ENCODE measurements at regions not wholly inside any gene's neighbourhood (a gene's known extent, or its start where the extent isn't known, plus 50 kb on each side); places are given as distances from the start of the nearest gene placed in this dataset.

DNA sequence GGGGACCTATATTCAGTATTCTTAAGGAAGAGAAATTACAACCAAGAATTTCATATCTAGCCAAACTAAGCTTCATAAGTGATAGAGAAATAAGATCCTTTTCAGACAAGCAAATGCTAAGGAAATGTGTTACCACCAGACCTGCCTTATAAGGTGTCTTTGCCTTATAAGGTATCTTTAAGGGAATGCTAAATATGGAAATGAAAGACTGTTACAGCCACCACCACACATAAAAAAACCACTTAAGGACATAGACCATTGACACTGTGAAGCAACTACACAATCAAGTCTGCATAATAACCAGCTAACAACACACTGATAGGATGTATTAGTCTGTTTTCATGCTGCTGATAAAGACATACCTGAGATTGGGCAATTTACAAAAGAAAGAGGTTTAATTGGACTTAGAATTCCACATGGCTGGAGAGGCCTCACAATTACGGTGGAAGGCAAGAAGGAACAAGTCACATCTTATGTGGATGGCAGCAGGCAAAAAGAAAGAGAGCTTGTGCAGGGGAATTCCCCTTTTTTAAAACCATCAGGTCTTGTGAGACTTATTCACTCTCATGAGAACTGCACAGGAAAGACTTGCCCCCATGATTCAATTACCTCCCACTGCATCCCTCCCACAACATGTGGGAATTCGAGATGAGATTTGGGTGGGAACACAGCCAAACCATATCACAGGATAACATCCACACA is 119.2 kb upstream of the LAMA2 start:
- Histone ChIP-seq H3K9ac (ENCODE audit: low read length) (no peak overlapping the region), H3K27me3 (ENCODE audit: insufficient read depth, low read length) (no peaks in the 10 kb centered on the region), H3K36me3 (ENCODE audit: insufficient read depth, low read length) (no peaks in the 10 kb centered on the region), H2AFZ (ENCODE audit: low read depth, low read length) (no peak overlapping the region), H3K79me2 (ENCODE audit: insufficient read depth, low read length) (no peaks in the 10 kb centered on the region), H3K4me1 (ENCODE audit: insufficient read depth, low read length) (no peaks in the 10 kb centered on the region), H4K20me1 (ENCODE audit: insufficient read depth, low read length) (no peaks in the 10 kb centered on the region), H3K4me2 (ENCODE audit: low read length) (no peak overlapping the region), H3K4me3 (ENCODE audit: insufficient read depth, low read depth, low read length) (no peak overlapping the region), H3K27ac (ENCODE audit: low read depth, low read length) (no peak overlapping the region), H3K9me3 (ENCODE audit: insufficient read depth, low read depth, low read length) (peaks cover 6% of the 10 kb centered on the region)
- Mint-ChIP-seq H3K4me1 (ENCODE audit: low read depth, unreplicated experiment) (no peaks in the 10 kb centered on the region), H3K9me3 (ENCODE audit: unreplicated experiment) (peaks cover 1% of the 10 kb centered on the region), H3K36me3 (ENCODE audit: low read depth, unreplicated experiment) (no peaks in the 10 kb centered on the region), H3K27ac (ENCODE audit: unreplicated experiment) (no peak overlapping the region), H3K4me3 (ENCODE audit: unreplicated experiment) (no peak overlapping the region), H3K27me3 (ENCODE audit: low read depth, unreplicated experiment) (no peaks in the 10 kb centered on the region)
- no peak for DNase-seq (ENCODE audit: low read depth)
- TF ChIP-seq, protein P1, sequence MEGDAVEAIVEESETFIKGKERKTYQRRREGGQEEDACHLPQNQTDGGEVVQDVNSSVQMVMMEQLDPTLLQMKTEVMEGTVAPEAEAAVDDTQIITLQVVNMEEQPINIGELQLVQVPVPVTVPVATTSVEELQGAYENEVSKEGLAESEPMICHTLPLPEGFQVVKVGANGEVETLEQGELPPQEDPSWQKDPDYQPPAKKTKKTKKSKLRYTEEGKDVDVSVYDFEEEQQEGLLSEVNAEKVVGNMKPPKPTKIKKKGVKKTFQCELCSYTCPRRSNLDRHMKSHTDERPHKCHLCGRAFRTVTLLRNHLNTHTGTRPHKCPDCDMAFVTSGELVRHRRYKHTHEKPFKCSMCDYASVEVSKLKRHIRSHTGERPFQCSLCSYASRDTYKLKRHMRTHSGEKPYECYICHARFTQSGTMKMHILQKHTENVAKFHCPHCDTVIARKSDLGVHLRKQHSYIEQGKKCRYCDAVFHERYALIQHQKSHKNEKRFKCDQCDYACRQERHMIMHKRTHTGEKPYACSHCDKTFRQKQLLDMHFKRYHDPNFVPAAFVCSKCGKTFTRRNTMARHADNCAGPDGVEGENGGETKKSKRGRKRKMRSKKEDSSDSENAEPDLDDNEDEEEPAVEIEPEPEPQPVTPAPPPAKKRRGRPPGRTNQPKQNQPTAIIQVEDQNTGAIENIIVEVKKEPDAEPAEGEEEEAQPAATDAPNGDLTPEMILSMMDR (IDR thresholded peaks at IDR 0.05; ENCODE audit: insufficient read depth, low read depth, low read length): no peak
- TF ChIP-seq EZH2 (IDR thresholded peaks at IDR 0.05; ENCODE audit: insufficient read depth, low read length): no peak
- FAIRE-seq: no peak

DNA sequence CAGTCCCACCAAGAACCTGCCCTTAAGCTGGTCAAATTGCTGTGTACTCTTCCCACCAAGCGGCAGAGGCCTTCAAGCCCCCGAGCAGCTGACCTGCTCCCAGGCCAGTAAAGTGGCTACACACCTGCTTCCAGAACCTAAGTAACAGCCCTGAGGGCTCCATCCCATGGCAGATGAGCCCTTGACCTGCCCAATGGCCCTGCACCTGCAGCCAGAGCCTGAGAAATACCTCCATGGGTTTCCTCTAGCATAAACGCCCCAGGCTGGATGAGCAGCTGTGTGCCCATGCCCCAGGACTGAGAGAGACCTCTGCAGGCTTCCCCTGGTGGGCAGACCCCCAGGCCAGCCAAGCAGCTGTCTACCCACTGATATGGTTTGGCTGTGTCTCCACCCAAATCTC is 123.0 kb upstream of the LAMA2 start:
- FAIRE-seq: no peak
- Mint-ChIP-seq H3K4me1 (ENCODE audit: low read depth, unreplicated experiment) (no peaks in the 10 kb centered on the region), H3K36me3 (ENCODE audit: low read depth, unreplicated experiment) (no peaks in the 10 kb centered on the region), H3K27ac (ENCODE audit: unreplicated experiment) (no peak overlapping the region), H3K4me3 (ENCODE audit: unreplicated experiment) (no peak overlapping the region), H3K27me3 (ENCODE audit: low read depth, unreplicated experiment) (no peaks in the 10 kb centered on the region), H3K9me3 (ENCODE audit: unreplicated experiment) (no peaks in the 10 kb centered on the region)
- no peaks in the 10 kb centered on the region for H3K27me3 ChIP-seq (ENCODE audit: insufficient read depth, low read length)
- no peak overlapping the region for H2AFZ ChIP-seq (ENCODE audit: low read depth, low read length)
- H3K36me3 ChIP-seq (ENCODE audit: insufficient read depth, low read length): no peaks in the 10 kb centered on the region
- H3K9me3 ChIP-seq (ENCODE audit: insufficient read depth, low read depth, low read length): no peaks in the 10 kb centered on the region
- H3K4me3 ChIP-seq (ENCODE audit: insufficient read depth, low read depth, low read length): no peak overlapping the region
- H3K27ac ChIP-seq (ENCODE audit: low read depth, low read length): no peak overlapping the region
- H3K4me1 ChIP-seq (ENCODE audit: insufficient read depth, low read length): no peaks in the 10 kb centered on the region
- no peaks in the 10 kb centered on the region for H4K20me1 ChIP-seq (ENCODE audit: insufficient read depth, low read length)
- DNase-seq (ENCODE audit: low read depth): no peak
- TF ChIP-seq, protein P1 (IDR thresholded peaks at IDR 0.05; ENCODE audit: insufficient read depth, low read depth, low read length): no peak
- TF ChIP-seq EZH2 (IDR thresholded peaks at IDR 0.05; ENCODE audit: insufficient read depth, low read length): no peak
- no peaks in the 10 kb centered on the region for H3K79me2 ChIP-seq (ENCODE audit: insufficient read depth, low read length)
- H3K9ac ChIP-seq (ENCODE audit: low read length): no peak overlapping the region
- H3K4me2 ChIP-seq (ENCODE audit: low read length): no peak overlapping the region

DNA sequence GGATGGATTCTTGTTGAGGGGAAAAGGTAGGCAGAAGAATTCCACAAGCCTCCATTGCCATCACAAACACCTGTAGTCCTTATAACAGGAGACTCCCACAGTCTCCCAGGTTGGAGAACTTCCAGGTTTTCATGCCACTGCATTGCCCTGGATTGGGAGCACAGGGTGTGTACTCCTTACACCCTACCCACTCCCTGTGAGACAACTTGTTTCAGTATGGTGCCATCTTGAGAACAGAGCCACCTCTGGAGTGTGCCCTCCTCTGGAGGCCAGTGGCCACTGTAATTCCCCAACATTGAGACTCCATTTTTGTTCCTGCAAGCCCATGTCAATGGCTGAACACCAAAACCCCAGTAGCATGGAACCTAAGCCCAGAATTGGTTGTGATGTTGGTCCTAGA is 123.5 kb upstream of the LAMA2 start:
- no peak for TF ChIP-seq EZH2 (IDR thresholded peaks at IDR 0.05; ENCODE audit: insufficient read depth, low read length)

More for the DNA sequence above, 123.5 kb upstream of the LAMA2 start:
- no peaks in the 10 kb centered on the region for H3K4me1 ChIP-seq (ENCODE audit: insufficient read depth, low read length)
- H3K4me1 Mint-ChIP-seq (ENCODE audit: low read depth, unreplicated experiment): no peaks in the 10 kb centered on the region
- H3K36me3 ChIP-seq (ENCODE audit: insufficient read depth, low read length): no peaks in the 10 kb centered on the region
- H3K27ac ChIP-seq (ENCODE audit: low read depth, low read length): no peak overlapping the region
- H2AFZ ChIP-seq (ENCODE audit: low read depth, low read length): no peak overlapping the region
- H3K27me3 Mint-ChIP-seq (ENCODE audit: low read depth, unreplicated experiment): no peaks in the 10 kb centered on the region
- no peak overlapping the region for H3K27ac Mint-ChIP-seq (ENCODE audit: unreplicated experiment)
- no peak overlapping the region for H3K4me2 ChIP-seq (ENCODE audit: low read length)
- H3K9me3 Mint-ChIP-seq (ENCODE audit: unreplicated experiment): no peaks in the 10 kb centered on the region
- no peak overlapping the region for H3K9ac ChIP-seq (ENCODE audit: low read length)
- H4K20me1 ChIP-seq (ENCODE audit: insufficient read depth, low read length): no peaks in the 10 kb centered on the region
- no peak overlapping the region for H3K4me3 ChIP-seq (ENCODE audit: insufficient read depth, low read depth, low read length)
- DNase-seq (ENCODE audit: low read depth): no peak
- no peak overlapping the region for H3K4me3 Mint-ChIP-seq (ENCODE audit: unreplicated experiment)
- no peaks in the 10 kb centered on the region for H3K36me3 Mint-ChIP-seq (ENCODE audit: low read depth, unreplicated experiment)
- no peaks in the 10 kb centered on the region for H3K79me2 ChIP-seq (ENCODE audit: insufficient read depth, low read length)
- H3K27me3 ChIP-seq (ENCODE audit: insufficient read depth, low read length): no peaks in the 10 kb centered on the region
- no peaks in the 10 kb centered on the region for H3K9me3 ChIP-seq (ENCODE audit: insufficient read depth, low read depth, low read length)
- FAIRE-seq: no peak
